Activated CD4-positive, alpha-beta T cell treated with anti-CD3 and anti-CD28 coated beads, Interleukin-2, amount 10 ng/mL, durations not matched to agents 7 days and 5 days (primary cell): ENCODE measurements at regions not wholly inside any gene's neighbourhood (a gene's known extent, or its start where the extent isn't known, plus 50 kb on each side); places are given as distances from the start of the nearest gene placed in this dataset.
A peak's percentile ranks its signal among the peaks of the same experiment; 100 is the strongest.

Source experiments
- CTCF ChIA-PET: fragments of 350-600 bp; sonication (Branson Sonifier 250); formaldehyde crosslinking; loops from one replicate; lab custom pipeline; 2021; ENCODE audit warnings: antibody characterized with exemption; lab: Charles Lee
- POLR2A ChIA-PET: fragments of 350-600 bp; sonication (Branson Sonifier 250); formaldehyde crosslinking; loops from one replicate; lab custom pipeline; 2021; ENCODE audit warnings: antibody characterized with exemption; lab: Charles Lee
- DNase-seq: peaks from one replicate; pipeline ENCODE4 v3.0.0-alpha.2; 2020
- H3K27ac Mint-ChIP-seq: one replicate; pipeline ENCODE4 v1.8.0; 2021; ENCODE audit warnings: mild to moderate bottlenecking, moderate library complexity, mixed read lengths
- H3K27me3 Mint-ChIP-seq: one replicate; pipeline ENCODE4 v1.8.0; 2021; ENCODE audit warnings: mixed read lengths
- H3K36me3 Mint-ChIP-seq: one replicate; pipeline ENCODE4 v1.8.0; 2021; ENCODE audit warnings: low read depth, mixed read lengths
- H3K4me1 Mint-ChIP-seq: one replicate; pipeline ENCODE4 v1.8.0; 2021; ENCODE audit warnings: mixed read lengths
- H3K4me3 Mint-ChIP-seq: one replicate; pipeline ENCODE4 v1.8.0; 2021; ENCODE audit warnings: mild to moderate bottlenecking, moderate library complexity, mixed read lengths
- H3K9me3 Mint-ChIP-seq: one replicate; pipeline ENCODE4 v1.8.0; 2021; ENCODE audit warnings: mixed read lengths

DNA sequence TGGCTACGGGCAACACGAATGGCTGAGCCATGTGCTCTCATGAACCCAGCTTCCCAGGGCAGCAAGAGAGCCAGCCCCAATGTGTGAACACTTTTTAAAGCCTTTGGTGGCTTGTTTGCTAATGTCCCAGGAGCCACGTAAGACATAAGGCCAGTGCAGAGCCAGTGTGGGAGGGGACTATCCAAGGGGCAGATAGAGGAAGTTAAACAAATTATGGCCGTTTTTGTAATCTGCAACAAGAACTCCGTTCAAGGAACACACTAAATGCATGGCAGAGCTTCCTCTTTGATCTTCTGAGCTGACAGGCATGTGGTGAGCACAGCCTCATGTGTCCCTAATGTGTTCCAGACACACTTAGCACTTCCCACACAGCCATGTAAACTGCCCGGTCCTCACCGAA is 133.3 kb downstream of the TEX36 start:
- Mint-ChIP-seq H3K4me1 (no peaks in the 10 kb centered on the region), H3K27me3 (no peaks in the 10 kb centered on the region), H3K4me3 (no peak overlapping the region), H3K36me3 (no peaks in the 10 kb centered on the region), H3K9me3 (no peaks in the 10 kb centered on the region), H3K27ac (no peak overlapping the region)
- ChIA-PET POLR2A (no interaction called here), CTCF (no interaction called here)
- no peak for DNase-seq

DNA sequence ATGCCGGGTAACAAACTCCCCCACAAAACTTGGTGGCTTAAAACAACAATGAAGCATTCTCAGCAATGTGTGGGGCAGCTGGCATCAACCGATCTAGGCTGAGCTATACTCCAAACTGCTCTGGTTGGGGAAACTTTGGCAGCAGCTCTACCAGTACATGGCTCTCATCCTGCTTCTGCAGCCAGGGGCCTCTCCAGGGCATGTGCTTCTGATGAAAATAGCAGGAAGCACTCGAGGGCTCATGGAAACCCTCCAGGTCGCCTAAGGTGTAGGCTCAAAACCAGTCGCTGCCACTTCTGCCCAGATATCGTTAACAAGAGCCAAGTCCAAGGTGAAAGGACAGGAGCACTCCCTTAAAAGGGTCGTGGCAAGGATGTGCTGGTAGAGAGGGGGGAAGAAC is 134.1 kb downstream of the TEX36 start:
- H3K4me1 Mint-ChIP-seq: no peaks in the 10 kb centered on the region
- H3K27me3 Mint-ChIP-seq: no peaks in the 10 kb centered on the region
- H3K9me3 Mint-ChIP-seq: no peaks in the 10 kb centered on the region
- H3K4me3 Mint-ChIP-seq: no peak overlapping the region
- H3K36me3 Mint-ChIP-seq: no peaks in the 10 kb centered on the region
- CTCF ChIA-PET: no interaction called here
- no peak for DNase-seq
- H3K27ac Mint-ChIP-seq: no peak overlapping the region
- POLR2A ChIA-PET: no interaction called here

GRCh38 chr10:125548356-125548755 is 134.6 kb downstream of the TEX36 start:
- Mint-ChIP-seq H3K36me3 (no peaks in the 10 kb centered on the region), H3K4me3 (no peak overlapping the region), H3K27ac (no peak overlapping the region), H3K9me3 (no peaks in the 10 kb centered on the region), H3K4me1 (no peaks in the 10 kb centered on the region), H3K27me3 (no peaks in the 10 kb centered on the region)
- ChIA-PET POLR2A (no interaction called here), CTCF (no interaction called here)
- DNase-seq: no peak

- Mint-ChIP-seq H3K9me3 (no peaks in the 10 kb centered on the region), H3K4me3 (no peak overlapping the region), H3K4me1 (no peaks in the 10 kb centered on the region), H3K36me3 (no peaks in the 10 kb centered on the region), H3K27ac (no peak overlapping the region), H3K27me3 (no peaks in the 10 kb centered on the region)
- DNase-seq: no peak
- ChIA-PET POLR2A (no interaction called here), CTCF (no interaction called here)
Measured at GRCh38 chr10:125547010-125547650, 135.8 kb downstream of the TEX36 start.

DNA sequence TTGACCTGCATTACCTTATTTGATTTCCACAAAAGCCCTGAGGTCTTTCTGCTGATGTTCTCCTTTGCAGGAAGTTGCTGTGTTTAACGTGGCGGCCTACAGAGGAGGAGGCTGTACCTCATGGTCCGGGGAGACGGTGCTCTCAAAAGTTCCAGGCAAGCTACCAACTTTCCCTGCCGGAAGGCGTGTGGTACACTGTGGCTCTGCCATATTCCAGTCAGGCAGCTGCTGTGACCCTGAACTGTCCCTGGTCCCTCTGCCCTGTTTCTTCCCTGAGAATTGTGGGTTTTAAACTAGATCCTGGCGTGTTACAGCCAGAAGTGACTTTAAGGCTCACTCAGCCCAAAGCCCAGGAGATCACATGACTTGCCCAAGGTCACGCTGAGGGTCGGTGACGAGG is 139.2 kb downstream of the TEX36 start:
- POLR2A ChIA-PET: no interaction called here
- no peak for DNase-seq
- CTCF ChIA-PET: no interaction called here
- Mint-ChIP-seq H3K4me3 (no peak overlapping the region), H3K4me1 (no peaks in the 10 kb centered on the region), H3K36me3 (no peaks in the 10 kb centered on the region), H3K27ac (no peak overlapping the region), H3K9me3 (no peaks in the 10 kb centered on the region), H3K27me3 (no peaks in the 10 kb centered on the region)

- Mint-ChIP-seq H3K27me3 (no peaks in the 10 kb centered on the region), H3K9me3 (no peaks in the 10 kb centered on the region), H3K4me3 (no peak overlapping the region), H3K36me3 (no peaks in the 10 kb centered on the region), H3K4me1 (no peaks in the 10 kb centered on the region), H3K27ac (no peak overlapping the region)
- CTCF ChIA-PET: no interaction called here
- POLR2A ChIA-PET: no interaction called here
- no peak for DNase-seq
Measured at GRCh38 chr10:125538947-125539731, 143.8 kb downstream of the TEX36 start.

GRCh38 chr10:125536236-125536635 is 146.7 kb downstream of the TEX36 start:
- DNase-seq: no peak
- Mint-ChIP-seq H3K9me3 (no peaks in the 10 kb centered on the region), H3K4me1 (no peaks in the 10 kb centered on the region), H3K36me3 (no peaks in the 10 kb centered on the region), H3K27me3 (no peaks in the 10 kb centered on the region), H3K27ac (no peak overlapping the region), H3K4me3 (no peak overlapping the region)
- POLR2A ChIA-PET: no interaction called here
- CTCF ChIA-PET: no interaction called here

DNA sequence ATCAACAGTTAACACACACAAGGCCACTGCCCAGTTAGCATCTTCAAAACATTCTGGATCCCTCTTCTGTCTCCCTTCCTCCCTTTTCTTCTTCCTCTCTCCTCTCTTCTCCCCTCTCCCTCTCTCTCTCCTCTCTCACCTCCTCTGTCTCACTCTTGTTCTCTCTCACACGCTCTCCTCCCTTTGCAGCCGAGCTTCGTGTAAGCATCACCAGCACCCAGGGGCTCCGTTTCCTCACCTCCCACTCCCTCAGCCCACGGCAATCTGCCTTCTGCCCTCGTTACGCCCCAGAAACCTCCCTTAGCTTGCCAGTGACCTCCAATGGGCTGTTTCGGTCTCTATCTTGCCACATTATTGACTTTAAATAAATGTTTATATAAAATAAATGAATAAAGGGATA is 147.4 kb downstream of the TEX36 start:
- no peak overlapping the region for H3K27ac Mint-ChIP-seq
- no peaks in the 10 kb centered on the region for H3K36me3 Mint-ChIP-seq
- H3K4me1 Mint-ChIP-seq: no peaks in the 10 kb centered on the region
- no peak overlapping the region for H3K4me3 Mint-ChIP-seq
- H3K9me3 Mint-ChIP-seq: no peaks in the 10 kb centered on the region
- ChIA-PET POLR2A (no interaction called here), CTCF (no interaction called here)
- no peak for DNase-seq
- no peaks in the 10 kb centered on the region for H3K27me3 Mint-ChIP-seq

- H3K4me3 Mint-ChIP-seq: no peak overlapping the region
- ChIA-PET POLR2A (no interaction called here), CTCF (no interaction called here)
- no peaks in the 10 kb centered on the region for H3K9me3 Mint-ChIP-seq
- no peak overlapping the region for H3K27ac Mint-ChIP-seq
- no peaks in the 10 kb centered on the region for H3K4me1 Mint-ChIP-seq
- no peak for DNase-seq
- H3K36me3 Mint-ChIP-seq: no peaks in the 10 kb centered on the region
- H3K27me3 Mint-ChIP-seq: no peaks in the 10 kb centered on the region
Measured at GRCh38 chr10:125534515-125534914, 148.4 kb downstream of the TEX36 start.

- ChIA-PET POLR2A (no interaction called here), CTCF (no interaction called here)
- H3K4me3 Mint-ChIP-seq: no peak overlapping the region
- no peaks in the 10 kb centered on the region for H3K4me1 Mint-ChIP-seq
- no peak for DNase-seq
- H3K27me3 Mint-ChIP-seq: no peaks in the 10 kb centered on the region
- no peaks in the 10 kb centered on the region for H3K36me3 Mint-ChIP-seq
- no peak overlapping the region for H3K27ac Mint-ChIP-seq
- H3K9me3 Mint-ChIP-seq: no peaks in the 10 kb centered on the region
Measured at GRCh38 chr10:125533866-125534265, 149.1 kb downstream of the TEX36 start.

DNA sequence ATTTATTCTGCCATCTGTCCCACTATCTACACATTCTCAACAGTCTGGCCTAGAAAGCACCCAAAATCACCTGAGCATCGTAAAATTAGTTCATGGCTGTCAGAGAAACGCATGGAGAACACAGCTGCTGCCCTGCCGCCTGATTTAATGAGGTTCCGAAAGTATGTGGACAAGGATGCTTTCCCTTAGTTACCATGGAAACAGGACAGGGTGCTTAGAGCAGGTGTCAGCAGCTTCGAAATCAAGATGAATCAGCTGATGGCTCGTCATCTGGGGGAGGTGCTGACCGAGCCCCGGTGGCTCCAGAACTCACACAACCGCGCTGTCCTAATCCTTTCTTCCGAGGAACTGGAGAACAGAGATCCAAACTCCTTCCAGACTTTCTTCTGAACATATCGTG is 151.5 kb downstream of the TEX36 start:
- DNase-seq: no peak
- Mint-ChIP-seq H3K4me1 (no peaks in the 10 kb centered on the region), H3K4me3 (no peak overlapping the region), H3K36me3 (no peaks in the 10 kb centered on the region), H3K27ac (no peak overlapping the region), H3K27me3 (no peaks in the 10 kb centered on the region), H3K9me3 (no peaks in the 10 kb centered on the region)
- POLR2A ChIA-PET: no interaction called here
- CTCF ChIA-PET: no interaction called here

DNA sequence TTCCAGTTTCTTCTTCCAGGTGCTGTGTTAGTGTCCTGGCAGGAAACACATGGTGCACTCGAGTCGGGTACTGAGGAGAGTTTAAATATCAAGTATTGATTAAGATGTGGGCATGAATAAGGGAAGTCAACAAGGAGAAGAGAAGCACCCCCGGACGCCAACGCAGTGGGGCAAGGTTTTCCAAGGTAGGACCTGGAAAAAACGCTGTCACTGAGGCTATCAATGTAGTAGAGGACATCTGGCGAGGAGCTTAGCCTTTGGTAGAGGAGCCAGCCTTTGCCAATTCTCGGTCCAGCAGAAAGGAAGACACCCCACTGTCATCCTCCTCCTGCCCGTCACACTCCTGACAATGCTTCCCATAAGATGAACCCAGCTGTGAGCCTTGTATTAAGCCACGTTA is 159.6 kb downstream of the TEX36 start:
- Mint-ChIP-seq H3K4me3 (no peak overlapping the region), H3K4me1 (no peaks in the 10 kb centered on the region), H3K27me3 (peaks cover 2% of the 10 kb centered on the region), H3K27ac (no peak overlapping the region), H3K9me3 (no peaks in the 10 kb centered on the region), H3K36me3 (no peaks in the 10 kb centered on the region)
- CTCF ChIA-PET: interaction anchor here (1.9 kb wide), 1 partner anchor 10 kb away, joined by 4 read pairs; no protein-coding TSS in a partner anchor
- DNase-seq: no peak
- POLR2A ChIA-PET: no interaction called here

DNA sequence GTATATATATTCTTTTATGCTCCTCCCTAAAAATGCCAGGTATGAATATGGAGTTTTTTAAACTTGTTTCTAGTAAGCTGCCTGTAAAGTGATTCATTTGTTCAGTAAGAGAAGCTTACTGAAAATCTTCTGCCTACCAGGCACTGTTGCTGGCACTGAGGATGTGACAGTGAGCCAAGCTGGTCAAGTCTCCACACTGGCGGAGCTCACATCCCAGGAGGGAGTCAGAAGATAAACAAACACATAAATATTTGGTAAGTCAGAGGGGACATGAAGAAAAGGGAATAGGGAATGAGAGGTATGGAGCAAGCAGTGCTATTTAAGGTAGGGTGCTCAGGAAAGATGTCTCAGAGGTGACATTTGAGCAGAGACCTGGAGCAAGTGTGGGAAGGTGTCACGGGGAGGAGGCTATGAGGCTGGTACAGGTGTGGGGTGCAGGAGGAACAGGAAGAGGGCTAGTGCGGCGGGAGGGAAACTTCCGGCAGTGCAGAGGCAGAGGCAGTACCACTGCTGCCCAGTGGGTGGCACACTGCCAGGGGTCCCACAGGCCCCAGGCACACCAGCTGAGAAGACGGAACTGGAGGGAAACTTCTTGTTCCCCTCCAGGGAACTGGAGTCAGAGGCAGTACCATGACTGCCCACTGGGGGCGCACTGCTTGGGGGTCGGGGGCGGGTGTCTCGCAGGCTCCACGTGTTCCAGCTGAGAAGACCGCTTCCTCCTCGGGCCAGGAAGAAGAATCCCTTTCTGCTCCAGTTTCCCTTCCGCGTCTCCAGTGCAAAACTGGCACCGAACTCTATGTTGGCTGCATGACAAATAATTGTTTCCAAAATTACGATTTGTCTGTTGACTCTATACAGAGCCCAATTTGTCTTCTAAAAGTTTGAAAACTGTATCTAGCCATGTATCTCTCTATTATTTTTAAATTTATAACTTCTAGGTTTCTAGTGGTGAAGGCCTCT is 161.0 kb downstream of the TEX36 start:
- no peak overlapping the region for H3K27ac Mint-ChIP-seq
- no peaks in the 10 kb centered on the region for H3K9me3 Mint-ChIP-seq
- POLR2A ChIA-PET: no interaction called here
- DNase-seq: peak; percentile 11
- H3K4me3 Mint-ChIP-seq: no peak overlapping the region
- CTCF ChIA-PET: interaction anchor here (1.9 kb wide), 1 partner anchor 8 kb away, joined by 4 read pairs; no protein-coding TSS in a partner anchor
- no peaks in the 10 kb centered on the region for H3K36me3 Mint-ChIP-seq
- H3K4me1 Mint-ChIP-seq: no peaks in the 10 kb centered on the region
- peaks cover 2% of the 10 kb centered on the region for H3K27me3 Mint-ChIP-seq
